ENCODE measurements at regions not wholly inside any gene's neighbourhood (a gene's known extent, or its start where the extent isn't known, plus 50 kb on each side); places are given as distances from the start of the nearest gene placed in this dataset.
"Not testable (repeated sequence)": the region's sequence is repeated elsewhere in the genome, so short reads cannot be mapped to it uniquely, and the experiment has no call there.

DNA sequence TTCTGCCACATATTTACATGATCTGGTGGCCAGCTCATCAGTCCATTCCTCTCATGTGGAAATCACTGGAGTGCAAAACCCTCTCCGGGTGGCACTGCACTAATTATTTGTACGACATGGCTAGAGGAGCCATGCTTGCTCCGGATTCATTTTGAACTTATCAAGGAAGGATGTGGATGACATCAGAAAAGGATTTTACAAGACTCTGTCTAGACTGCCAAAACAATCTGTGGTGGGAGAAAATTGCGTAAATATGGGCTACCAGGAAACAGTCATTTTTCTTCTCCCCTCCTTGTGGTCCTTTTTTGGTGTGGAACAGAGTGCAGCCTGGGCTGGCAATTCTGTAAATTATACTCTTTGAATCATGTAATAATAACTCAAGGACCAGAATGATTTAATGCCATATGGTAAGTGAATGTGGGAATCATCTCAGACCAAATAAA lies 123.4 kb upstream of the IFNE start:
- DNase-seq, result peak; percentile 38

DNA sequence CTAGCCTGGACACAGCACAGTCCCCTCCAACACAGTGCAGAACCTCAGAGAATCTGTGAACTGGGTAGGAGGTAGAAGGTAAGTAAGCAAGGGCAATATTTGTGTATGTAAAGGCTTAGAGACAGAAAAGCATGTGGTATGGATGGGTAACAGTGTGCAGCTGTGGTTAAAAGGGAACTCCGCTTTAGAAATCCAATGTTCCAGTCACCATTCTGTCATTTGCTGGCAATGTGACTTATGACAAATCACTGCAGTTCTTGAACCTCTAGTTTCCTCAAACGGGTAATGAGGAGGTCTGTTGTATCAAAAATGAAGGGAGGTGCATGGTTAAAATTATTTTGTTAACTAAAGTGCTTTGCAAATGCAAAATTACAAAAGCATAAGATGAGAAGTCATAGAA lies 125.5 kb upstream of the IFNE start:
- no peak for DNase-seq

GRCh38 chr9:21608200-21608599 lies 126.1 kb upstream of the IFNE start:
- DNase-seq, result no peak

DNA sequence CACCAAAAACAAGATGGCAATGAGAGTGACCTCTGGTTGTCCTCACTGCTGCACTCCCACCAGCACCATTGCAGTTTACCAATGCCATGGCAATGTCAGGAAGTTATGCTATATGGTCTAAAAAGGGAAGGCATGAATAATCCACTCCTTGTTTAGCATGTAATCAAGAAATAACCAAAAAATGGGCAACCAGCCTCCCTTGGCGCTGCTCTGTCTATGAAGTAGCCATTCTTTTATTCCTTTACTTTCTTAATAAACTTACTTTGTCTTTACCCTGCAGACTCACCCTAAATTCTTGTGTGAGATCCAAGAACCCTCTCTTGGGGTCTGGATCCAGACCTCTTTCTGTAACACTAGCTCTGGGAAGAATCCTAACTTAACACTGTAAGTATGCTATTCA lies 127.4 kb upstream of the IFNE start:
- no peak for DNase-seq

GRCh38 chr9:21611891-21612290 lies 129.8 kb upstream of the IFNE start:
- DNase-seq, result no peak

DNA sequence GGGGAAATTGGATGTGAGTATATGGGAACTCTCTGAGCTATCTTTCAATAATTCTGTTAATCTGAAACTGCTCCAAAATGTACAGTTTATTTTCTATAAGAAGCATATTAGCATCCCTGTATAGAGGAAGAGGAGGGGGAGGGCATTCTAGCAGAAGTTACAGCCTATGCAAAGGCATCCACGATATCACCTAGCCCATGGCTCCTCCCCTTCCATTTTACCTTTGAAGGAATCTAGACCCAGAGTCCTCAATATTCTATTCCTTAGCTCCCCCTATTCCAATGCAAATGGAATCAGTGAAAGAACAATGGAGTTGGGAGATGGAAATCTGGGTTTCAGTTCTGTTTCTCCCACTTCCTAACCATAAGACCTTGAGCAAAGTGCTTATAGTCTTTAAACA lies 132.9 kb upstream of the IFNE start:
- no peak for DNase-seq

DNA sequence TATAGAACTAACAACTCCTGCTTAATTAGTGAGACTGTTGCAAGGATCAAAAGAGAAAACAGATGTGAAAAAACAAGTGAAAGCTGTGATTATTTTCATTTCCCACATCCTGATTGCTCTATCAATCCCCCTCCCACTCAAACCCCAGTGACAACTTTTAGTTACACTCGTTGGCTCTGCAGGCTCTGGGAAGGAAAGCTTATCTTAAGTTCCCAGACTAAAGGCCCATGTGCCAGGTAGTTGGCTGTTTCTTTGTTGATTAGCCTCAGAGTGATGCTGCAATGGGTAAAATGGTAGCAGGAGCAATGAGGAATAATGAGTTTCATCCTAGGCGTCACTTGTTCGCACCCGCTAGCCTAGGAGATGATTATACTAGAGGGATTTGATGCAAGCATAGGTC lies 133.3 kb upstream of the IFNE start:
- no peak for DNase-seq

DNA sequence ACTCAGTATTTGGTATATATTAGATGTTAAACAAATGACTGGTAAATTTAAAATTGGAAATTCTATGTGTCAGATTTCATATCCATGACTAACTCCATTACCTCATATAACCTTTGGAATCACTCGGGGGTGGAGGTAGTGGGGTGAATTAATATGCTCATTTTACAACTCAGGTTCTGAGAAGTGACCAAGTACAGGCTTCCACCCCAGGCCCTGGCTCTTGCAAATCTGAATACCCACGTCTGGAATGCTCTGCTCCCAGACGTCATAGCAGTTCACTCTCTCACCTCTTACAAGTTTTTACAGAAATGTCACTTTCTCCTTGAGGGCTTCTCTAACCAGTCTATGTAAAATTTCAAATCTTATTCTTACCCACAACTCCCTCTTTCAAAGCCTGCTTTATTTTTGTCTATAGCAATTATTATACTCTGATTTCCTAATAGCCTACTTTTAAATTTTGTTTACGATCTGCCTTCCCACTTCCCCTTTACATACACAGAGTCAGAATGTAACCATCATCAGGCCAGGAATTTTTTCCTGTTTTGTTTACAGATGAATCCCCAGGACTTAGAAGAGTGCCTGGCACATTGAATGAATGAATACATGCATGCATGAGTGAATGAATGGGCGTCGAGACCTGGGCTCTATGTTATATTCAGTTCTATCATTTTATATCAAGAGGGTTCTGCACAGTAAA lies 134.1 kb upstream of the IFNE start:
- DNase-seq, result no peak

DNA sequence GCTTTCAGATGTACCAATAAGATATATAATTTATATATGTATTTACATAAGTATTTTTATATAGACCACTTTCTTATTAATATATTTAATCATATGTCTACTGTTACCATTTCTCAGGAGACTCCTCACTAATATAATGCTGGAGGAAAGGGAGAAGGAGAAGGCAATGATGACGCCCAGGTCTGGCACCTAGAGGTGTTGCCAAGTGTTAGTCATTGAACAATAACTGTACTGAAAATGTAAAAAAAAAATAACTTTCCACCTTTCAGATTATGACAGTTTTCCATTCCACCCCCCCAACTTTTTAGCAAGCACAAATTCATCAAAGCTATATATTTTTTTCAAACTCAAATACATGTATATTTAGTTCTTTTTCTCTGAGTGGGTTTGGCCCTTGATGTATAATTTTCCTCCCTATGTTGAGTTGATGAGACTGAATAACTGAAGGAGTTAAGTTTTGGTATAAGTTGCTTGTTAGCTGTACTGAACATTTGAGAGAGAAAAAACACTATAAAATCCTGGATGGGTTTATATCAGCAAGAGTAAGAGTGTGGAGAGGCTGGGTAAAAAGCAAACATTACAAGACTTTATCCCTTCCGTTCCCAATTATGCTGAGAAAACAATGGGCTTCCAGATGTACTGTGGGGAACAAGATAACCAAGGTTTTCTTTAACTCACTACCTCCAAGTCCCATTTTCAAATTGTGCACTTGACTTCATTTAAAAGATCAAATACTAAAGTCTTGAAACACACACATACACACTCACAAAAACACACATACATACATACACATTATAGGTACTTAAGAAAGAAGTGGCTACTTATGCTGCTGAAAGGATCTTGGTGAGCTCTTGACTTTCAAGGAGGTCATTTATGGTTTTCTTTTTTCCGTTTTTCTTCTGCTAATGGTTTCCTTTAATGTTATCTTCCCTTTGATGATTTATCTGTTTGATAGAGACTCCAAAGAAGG lies 142.8 kb upstream of the IFNE start:
- DNase-seq, result no peak

DNA sequence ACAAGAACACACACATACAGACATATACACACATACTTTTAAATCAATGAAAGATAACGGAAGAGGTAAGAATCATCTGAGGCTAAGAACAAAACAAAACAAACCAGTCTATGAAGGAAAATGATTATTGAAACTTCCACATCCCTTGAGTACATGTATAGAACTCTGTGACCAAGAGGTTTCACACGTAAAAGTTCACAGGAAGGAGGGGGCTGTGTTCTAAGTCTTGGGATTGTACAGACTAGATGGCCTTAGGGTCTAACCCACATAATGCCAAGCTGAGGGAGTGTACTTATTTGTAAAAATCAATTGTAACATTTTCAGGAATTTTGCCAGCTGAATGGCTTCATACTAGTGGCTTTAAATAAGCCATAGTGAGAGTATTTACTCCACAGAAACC lies 144.4 kb upstream of the IFNE start:
- no peak for DNase-seq

- DNase-seq, result not testable (repeated sequence)
These were observed 146.8 kb upstream of the IFNE start for GRCh38 chr9:21628954-21629353.

- DNase-seq, result no peak
These were observed 152.8 kb upstream of the IFNE start for GRCh38 chr9:21634951-21635350.

- DNase-seq, result no peak
These were observed 156.0 kb upstream of the IFNE start for GRCh38 chr9:21638104-21638503.

DNA sequence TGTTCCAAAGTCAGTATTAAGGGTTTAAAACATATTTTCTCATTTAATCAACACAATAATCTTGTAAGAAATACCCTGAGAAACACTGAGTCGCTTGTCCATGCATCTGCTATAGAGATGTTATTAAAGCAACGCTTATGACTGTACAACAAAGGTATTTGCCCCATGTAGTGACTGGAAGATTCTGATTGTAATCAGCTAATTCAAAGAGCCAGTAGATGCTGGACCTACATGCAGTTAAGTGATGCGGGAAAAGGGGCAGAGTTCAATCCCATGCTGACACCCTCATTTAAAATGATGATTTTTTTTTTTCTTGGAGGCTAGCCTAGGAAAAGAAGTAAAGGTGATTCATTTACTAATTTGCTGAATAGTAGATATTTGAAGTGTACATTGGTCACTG lies 149.3 kb upstream of the MTAP start:
- no peak for DNase-seq

DNA sequence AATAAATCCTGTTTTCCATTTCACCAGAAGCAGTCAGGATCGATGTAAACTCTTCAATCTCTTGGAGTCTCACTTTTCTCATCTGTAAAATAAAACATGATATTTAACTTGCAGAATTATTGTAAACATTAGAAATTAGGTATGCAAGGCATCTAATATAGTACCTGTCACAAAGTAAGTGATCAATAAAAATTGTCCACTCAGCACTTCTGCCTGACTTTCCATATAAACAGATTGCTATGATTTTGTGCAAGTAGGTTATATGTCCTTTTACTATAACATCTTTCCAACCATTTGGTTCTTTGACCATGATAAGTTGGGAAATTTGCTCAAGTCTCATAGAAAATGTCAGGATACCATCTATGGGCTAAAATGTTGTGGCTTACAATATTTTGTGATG lies 148.8 kb upstream of the MTAP start:
- DNase-seq, result no peak

- no peak for DNase-seq
These were observed 145.4 kb upstream of the MTAP start for GRCh38 chr9:21656776-21657674.

- no peak for DNase-seq
These were observed 144.3 kb upstream of the MTAP start for GRCh38 chr9:21657966-21658667.

GRCh38 chr9:21660976-21661375 lies 141.5 kb upstream of the MTAP start:
- DNase-seq, result no peak

DNA sequence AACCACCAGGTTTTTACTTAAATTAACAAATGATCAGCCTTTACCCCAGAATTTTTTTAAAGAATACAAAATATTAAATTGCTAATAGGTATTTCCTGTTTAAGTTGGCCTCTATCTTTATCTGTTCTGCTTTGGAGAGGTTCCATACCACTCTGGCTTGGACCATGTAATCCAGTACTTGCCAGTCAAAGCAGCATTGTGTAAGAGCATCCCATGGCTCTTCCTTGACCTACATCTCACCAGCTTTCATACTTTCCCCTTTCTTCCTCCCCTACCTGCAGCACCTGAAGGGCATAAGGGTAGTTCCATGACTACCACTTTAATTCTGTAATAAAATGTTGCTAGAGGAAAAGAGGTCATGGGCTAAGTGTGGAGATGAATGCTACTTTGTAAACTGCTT lies 140.8 kb upstream of the MTAP start:
- DNase-seq, result no peak

DNA sequence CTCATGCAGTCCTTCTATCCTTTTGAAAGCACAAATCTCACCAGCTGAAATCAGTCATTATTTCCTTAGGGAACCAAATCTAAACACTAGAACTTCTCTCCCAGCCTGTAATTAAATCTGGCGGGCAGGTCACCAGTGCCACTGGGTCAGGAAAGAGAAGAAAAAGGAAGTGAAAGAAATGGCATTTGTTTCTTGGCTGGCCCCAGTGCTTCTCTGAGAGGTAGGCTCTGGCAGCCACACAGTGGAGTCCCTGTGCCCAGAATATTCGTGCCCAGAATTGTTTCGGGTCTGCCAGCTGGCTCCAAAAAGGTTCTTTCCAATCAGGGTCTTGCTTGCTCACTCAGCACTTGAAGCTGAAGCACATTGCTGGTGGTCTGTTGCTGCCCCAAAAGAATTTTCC lies 133.9 kb upstream of the MTAP start:
- peak; percentile 50 for DNase-seq

GRCh38 chr9:21669701-21670100 lies 132.7 kb upstream of the MTAP start:
- DNase-seq, result no peak

DNA sequence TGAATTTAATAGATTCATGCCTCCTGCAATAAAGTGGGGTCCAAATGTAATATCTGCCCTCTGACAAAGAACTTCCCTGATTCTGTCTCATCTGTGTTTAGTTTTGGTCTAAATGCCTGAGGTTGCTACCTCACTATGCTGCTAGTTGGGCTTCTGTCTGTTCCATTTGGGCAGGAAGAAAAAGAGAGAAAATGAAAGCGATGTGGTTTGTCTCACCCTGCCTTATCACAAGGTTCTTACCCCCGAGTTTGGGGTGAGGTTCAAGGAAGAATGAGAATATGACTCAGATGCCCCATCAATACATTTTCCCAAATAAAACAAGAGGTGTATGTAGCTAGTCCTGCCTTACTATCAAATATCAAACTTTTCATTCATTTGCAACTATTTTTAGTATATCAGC lies 132.1 kb upstream of the MTAP start:
- DNase-seq, result no peak

GRCh38 chr9:21672140-21672539 lies 130.3 kb upstream of the MTAP start:
- DNase-seq, result no peak
